NCI-H2196 (cell line): ENCODE measurements at regions not wholly inside any gene's neighbourhood (a gene's known extent, or its start where the extent isn't known, plus 50 kb on each side); places are given as distances from the start of the nearest gene placed in this dataset.

ENCODE experiments used
- DNase-seq: peaks from one replicate; lab custom pipeline; 2025; ENCODE audit not compliant: unreplicated experiment; lab: John Stamatoyannopoulos, UW

GRCh38 chr20:6953611-6954010 is 186.1 kb downstream of the BMP2 start:
- DNase-seq = no peak

- DNase-seq = no peak
Observed at GRCh38 chr20:6954219-6954618, 186.7 kb downstream of the BMP2 start.

- no peak for DNase-seq
Observed at GRCh38 chr20:6956056-6956455, 188.6 kb downstream of the BMP2 start.

GRCh38 chr20:6956574-6956973 is 189.1 kb downstream of the BMP2 start:
- no peak for DNase-seq

GRCh38 chr20:6959900-6960312 is 192.4 kb downstream of the BMP2 start:
- no peak for DNase-seq

- DNase-seq = no peak
Observed at GRCh38 chr20:6966721-6967120, 199.2 kb downstream of the BMP2 start.

- DNase-seq = no peak
Observed at GRCh38 chr20:6974838-6975237, 207.4 kb downstream of the BMP2 start.

GRCh38 chr20:6975311-6975710 is 207.8 kb downstream of the BMP2 start:
- no peak for DNase-seq

GRCh38 chr20:6976106-6976900 is 208.8 kb downstream of the BMP2 start:
- no peak for DNase-seq

- no peak for DNase-seq
Observed at GRCh38 chr20:6979621-6980020, 212.1 kb downstream of the BMP2 start.

- no peak for DNase-seq
Observed at GRCh38 chr20:6993011-6993410, 225.5 kb downstream of the BMP2 start.

GRCh38 chr20:6993511-6993910 is 226.0 kb downstream of the BMP2 start:
- no peak for DNase-seq

- DNase-seq = no peak
Observed at GRCh38 chr20:6994452-6994851, 227.0 kb downstream of the BMP2 start.

- DNase-seq = no peak
Observed at GRCh38 chr20:6998909-6999308, 231.4 kb downstream of the BMP2 start.

GRCh38 chr20:6999381-6999780 is 231.9 kb downstream of the BMP2 start:
- DNase-seq = no peak

- DNase-seq = no peak
Observed at GRCh38 chr20:7003598-7003997, 236.1 kb downstream of the BMP2 start.

- DNase-seq = no peak
Observed at GRCh38 chr20:7004801-7005200, 237.3 kb downstream of the BMP2 start.

- DNase-seq = no peak
Observed at GRCh38 chr20:7010527-7010926, 243.0 kb downstream of the BMP2 start.

GRCh38 chr20:7015257-7015656 is 247.8 kb downstream of the BMP2 start:
- no peak for DNase-seq

GRCh38 chr20:7022597-7022996 is 255.1 kb downstream of the BMP2 start:
- no peak for DNase-seq

GRCh38 chr20:7025635-7026034 is 258.1 kb downstream of the BMP2 start:
- DNase-seq = no peak

- DNase-seq = no peak
Observed at GRCh38 chr20:7029019-7029418, 261.5 kb downstream of the BMP2 start.

GRCh38 chr20:7031222-7031621 is 263.7 kb downstream of the BMP2 start:
- no peak for DNase-seq
